Pancreas (tissue), 10 donors: ENCODE measurements at regions not wholly inside any gene's neighbourhood (a gene's known extent, or its start where the extent isn't known, plus 50 kb on each side); places are given as distances from the start of the nearest gene placed in this dataset.

ENCODE experiments used
- ATAC-seq, 4 donors: fragments of 200-7000 bp; cut with Tn5 transposase; one replicate each; pipeline versions ENCODE4 v1.8.0 to v1.9.1; 2020; ENCODE audit warnings: mild to moderate bottlenecking in 4 of 4, moderate library complexity in 4 of 4
- DNase-seq, 6 donors: peaks; one replicate each; pipeline ENCODE4 v3.0.0-alpha.2; 2020
- FAIRE-seq: peaks from 2 replicates; lab custom pipeline; 2012; peaks lifted over from hg19 to GRCh38; lab: Jason Lieb, UNC
- H3K27ac ChIP-seq, 4 donors: fragments of 200-600 bp; sonication (generic); 1 replicate in 3 of 4; 2 replicates in 1 of 4; pipeline versions ENCODE4 v1.5.0 to v1.8.0; 2020
- H3K27me3 ChIP-seq, 4 donors: fragments of 200-600 bp; one replicate each; pipeline ENCODE4 v1.8.0; 2021
- H3K36me3 ChIP-seq, 3 donors: fragments of 200-600 bp; sonication (generic) in 1 of 3; one replicate each; pipeline versions ENCODE4 v1.5.0 to v1.8.0; 2020 to 2021
- H3K4me1 ChIP-seq, 3 donors: fragments of 200-600 bp; one replicate each; pipeline ENCODE4 v1.8.0; 2021
- H3K4me3 ChIP-seq, 4 donors: fragments of 200-600 bp; sonication (generic) in 2 of 4; one replicate each; pipeline versions ENCODE4 v1.5.0 to v1.8.0; 2020 to 2021
- H3K9me3 ChIP-seq, 4 donors: fragments of 200-600 bp; one replicate each; pipeline ENCODE4 v1.8.0; 2021
- WGBS, 2 donors: extraction: QIAGEN DNeasy Blood & Tissue Kit; methylation state at CpG; one replicate each; pipeline ENCODE4 v1.1.7; 2013; 5-methylcytosine and 5-hydroxymethylcytosine counted together
- intact Hi-C, 3 donors: fragments of 100-400 bp; cut with DNase I; formaldehyde crosslinking; loops; one replicate each; pipeline versions ENCODE4 v1.11.1 to v1.14.2; 2022
- TF ChIP-seq, protein P1 (sequence below), 4 donors: fragments of 200-600 bp; sonication (generic) in 3 of 4; IDR thresholded peaks; one replicate each; pipeline versions ENCODE4 v1.5.0 to v1.8.0; 2021; ENCODE audit warnings: antibody characterized with exemption in 4 of 4
- donor health status: healthy with polysubstance abuse.
- donor health status: DM: no; HTN: no; CAD: no; lungs with moderate emphysema.
- donor health status: DM: no; HTN: no; CAD: no.
- donor health status: control.
- donor health status: control.
- donor health status: Bipolar disorder and iron deficiency.
- donor health status: DM: yes; HTN: yes; CAD: no.
- donor health status: DM: no; HTN: no; CAD: no.
- donor health status: DM: no; HTN: no; CAD: no.
- donor health status: DM: yes; HTN: yes; CAD: no.

GRCh38 chr3:99544786-99545281 is 93.6 kb upstream of the COL8A1 start:
- WGBS, 2 donors: 51 to 53% methylated on average over 4 of the region's 4 CpGs
- no peaks in the 10 kb centered on the region for H3K36me3 ChIP-seq
- intact Hi-C loops: no loop called here
- no peaks in the 10 kb centered on the region for H3K4me1 ChIP-seq
- ATAC-seq (peak in 2 of 4 donors; percentile 29 to 48), FAIRE-seq (no peak), DNase-seq (no peak)
- no peaks in the 10 kb centered on the region for H3K27me3 ChIP-seq
- H3K9me3 ChIP-seq: no peaks in the 10 kb centered on the region
- H3K4me3 ChIP-seq: no peak overlapping the region
- TF ChIP-seq, protein P1, sequence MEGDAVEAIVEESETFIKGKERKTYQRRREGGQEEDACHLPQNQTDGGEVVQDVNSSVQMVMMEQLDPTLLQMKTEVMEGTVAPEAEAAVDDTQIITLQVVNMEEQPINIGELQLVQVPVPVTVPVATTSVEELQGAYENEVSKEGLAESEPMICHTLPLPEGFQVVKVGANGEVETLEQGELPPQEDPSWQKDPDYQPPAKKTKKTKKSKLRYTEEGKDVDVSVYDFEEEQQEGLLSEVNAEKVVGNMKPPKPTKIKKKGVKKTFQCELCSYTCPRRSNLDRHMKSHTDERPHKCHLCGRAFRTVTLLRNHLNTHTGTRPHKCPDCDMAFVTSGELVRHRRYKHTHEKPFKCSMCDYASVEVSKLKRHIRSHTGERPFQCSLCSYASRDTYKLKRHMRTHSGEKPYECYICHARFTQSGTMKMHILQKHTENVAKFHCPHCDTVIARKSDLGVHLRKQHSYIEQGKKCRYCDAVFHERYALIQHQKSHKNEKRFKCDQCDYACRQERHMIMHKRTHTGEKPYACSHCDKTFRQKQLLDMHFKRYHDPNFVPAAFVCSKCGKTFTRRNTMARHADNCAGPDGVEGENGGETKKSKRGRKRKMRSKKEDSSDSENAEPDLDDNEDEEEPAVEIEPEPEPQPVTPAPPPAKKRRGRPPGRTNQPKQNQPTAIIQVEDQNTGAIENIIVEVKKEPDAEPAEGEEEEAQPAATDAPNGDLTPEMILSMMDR (IDR thresholded peaks at IDR 0.05): no peak
- no peak overlapping the region for H3K27ac ChIP-seq

- H3K9me3 ChIP-seq: no peaks in the 10 kb centered on the region
- intact Hi-C loops: no loop called here
- H3K27ac ChIP-seq: no peak overlapping the region
- no peaks in the 10 kb centered on the region for H3K36me3 ChIP-seq
- FAIRE-seq (no peak), DNase-seq (no peak), ATAC-seq (no peak)
- TF ChIP-seq, protein P1 (IDR thresholded peaks at IDR 0.05): no peak
- H3K4me1 ChIP-seq: no peaks in the 10 kb centered on the region
- 0 to 30% methylated on average over 1 of the region's 1 CpG for WGBS, 2 donors
- H3K4me3 ChIP-seq: no peak overlapping the region
- no peaks in the 10 kb centered on the region for H3K27me3 ChIP-seq
These were observed 94.6 kb upstream of the COL8A1 start for GRCh38 chr3:99543796-99544195.

- intact Hi-C loops: no loop called here
- no peak overlapping the region for H3K27ac ChIP-seq
- H3K4me1 ChIP-seq: no peaks in the 10 kb centered on the region
- TF ChIP-seq, protein P1 (IDR thresholded peaks at IDR 0.05): no peak
- WGBS, 2 donors: 54 to 59% methylated on average over 4 of the region's 4 CpGs
- FAIRE-seq: no peak
- H3K27me3 ChIP-seq: no peaks in the 10 kb centered on the region
- no peak for DNase-seq
- no peaks in the 10 kb centered on the region for H3K9me3 ChIP-seq
- no peak for ATAC-seq
- H3K4me3 ChIP-seq: no peak overlapping the region
- no peaks in the 10 kb centered on the region for H3K36me3 ChIP-seq
These were observed 95.5 kb upstream of the COL8A1 start for GRCh38 chr3:99542767-99543518.

GRCh38 chr3:99541181-99541580 is 97.2 kb upstream of the COL8A1 start:
- Histone ChIP-seq H3K36me3 (no peaks in the 10 kb centered on the region), H3K27ac (no peak overlapping the region), H3K4me3 (no peak overlapping the region), H3K27me3 (no peaks in the 10 kb centered on the region), H3K4me1 (no peaks in the 10 kb centered on the region), H3K9me3 (no peaks in the 10 kb centered on the region)
- ATAC-seq (no peak), DNase-seq (no peak), FAIRE-seq (no peak)
- intact Hi-C loops: no loop called here
- WGBS, 2 donors: 52 to 58% methylated on average over 1 of the region's 1 CpG
- TF ChIP-seq, protein P1 (IDR thresholded peaks at IDR 0.05): no peak

DNA sequence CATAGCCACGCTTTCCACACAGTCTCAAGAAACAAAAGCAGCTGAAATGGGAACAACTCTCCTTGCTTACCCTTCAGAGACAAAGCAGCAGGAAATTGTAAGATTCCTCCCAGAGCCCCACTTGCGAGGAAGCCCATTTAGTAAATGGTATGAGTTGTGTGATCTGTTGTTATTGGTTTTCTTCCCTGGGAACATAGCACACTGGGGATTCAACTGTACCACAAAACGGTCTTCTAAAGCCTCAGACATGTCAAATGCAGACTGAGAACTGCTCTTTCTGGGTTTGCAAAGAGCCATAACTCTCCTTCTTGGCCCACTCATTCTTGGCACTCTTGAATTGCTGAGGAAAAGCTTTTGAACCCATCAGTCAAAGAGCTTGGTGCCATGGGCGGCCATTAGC is 101.0 kb upstream of the COL8A1 start:
- FAIRE-seq (no peak), ATAC-seq (no peak), DNase-seq (no peak)
- WGBS, 2 donors: 47 to 62% methylated on average over 4 of the region's 4 CpGs
- no peak overlapping the region for H3K27ac ChIP-seq
- no peaks in the 10 kb centered on the region for H3K36me3 ChIP-seq
- no peaks in the 10 kb centered on the region for H3K9me3 ChIP-seq
- intact Hi-C loops: no loop called here
- H3K4me3 ChIP-seq: no peak overlapping the region
- no peaks in the 10 kb centered on the region for H3K4me1 ChIP-seq
- no peaks in the 10 kb centered on the region for H3K27me3 ChIP-seq
- TF ChIP-seq, protein P1 (IDR thresholded peaks at IDR 0.05): no peak
